Gastrocnemius medialis (tissue), 4 donors: ENCODE measurements at regions not wholly inside any gene's neighbourhood (a gene's known extent, or its start where the extent isn't known, plus 50 kb on each side); places are given as distances from the start of the nearest gene placed in this dataset.

Experiments used
- POLR2A ChIP-seq, 2 donors: fragments of 450-650 bp; IDR thresholded peaks; one replicate each; pipeline ENCODE4 v1.6.1; 2017; ENCODE audit warnings: antibody characterized with exemption in 2 of 2, mild to moderate bottlenecking in 2 of 2, moderate library complexity in 2 of 2
- TF ChIP-seq, protein P1 (sequence below), 5 experiments: fragments of 450-650 bp in 3 of 5; fragments of 200-600 bp in 2 of 5; sonication (generic) in 2 of 5; IDR thresholded peaks in 4 of 5; conservative IDR thresholded peaks in 1 of 5; 1 replicate in 4 of 5; 2 replicates in 1 of 5; pipeline ENCODE4 v1.5.1; 2016 to 2019; ENCODE audit warnings: antibody characterized with exemption in 5 of 5, mild to moderate bottlenecking in 3 of 5, moderate library complexity in 3 of 5

GRCh38 chr3:170801597-170801996, 68.4 kb downstream of the RPL22L1 start:
- TF ChIP-seq POLR2A (IDR thresholded peaks at IDR 0.05) = no peak
- TF ChIP-seq, protein P1, sequence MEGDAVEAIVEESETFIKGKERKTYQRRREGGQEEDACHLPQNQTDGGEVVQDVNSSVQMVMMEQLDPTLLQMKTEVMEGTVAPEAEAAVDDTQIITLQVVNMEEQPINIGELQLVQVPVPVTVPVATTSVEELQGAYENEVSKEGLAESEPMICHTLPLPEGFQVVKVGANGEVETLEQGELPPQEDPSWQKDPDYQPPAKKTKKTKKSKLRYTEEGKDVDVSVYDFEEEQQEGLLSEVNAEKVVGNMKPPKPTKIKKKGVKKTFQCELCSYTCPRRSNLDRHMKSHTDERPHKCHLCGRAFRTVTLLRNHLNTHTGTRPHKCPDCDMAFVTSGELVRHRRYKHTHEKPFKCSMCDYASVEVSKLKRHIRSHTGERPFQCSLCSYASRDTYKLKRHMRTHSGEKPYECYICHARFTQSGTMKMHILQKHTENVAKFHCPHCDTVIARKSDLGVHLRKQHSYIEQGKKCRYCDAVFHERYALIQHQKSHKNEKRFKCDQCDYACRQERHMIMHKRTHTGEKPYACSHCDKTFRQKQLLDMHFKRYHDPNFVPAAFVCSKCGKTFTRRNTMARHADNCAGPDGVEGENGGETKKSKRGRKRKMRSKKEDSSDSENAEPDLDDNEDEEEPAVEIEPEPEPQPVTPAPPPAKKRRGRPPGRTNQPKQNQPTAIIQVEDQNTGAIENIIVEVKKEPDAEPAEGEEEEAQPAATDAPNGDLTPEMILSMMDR (IDR thresholded peaks at IDR 0.05 in 4 of 5, conservative IDR thresholded peaks at IDR 0.05 in 1 of 5) = no peak
